GM12873 (cell line): ENCODE measurements at regions not wholly inside any gene's neighbourhood (a gene's known extent, or its start where the extent isn't known, plus 50 kb on each side); places are given as distances from the start of the nearest gene placed in this dataset.

Experiments used
- CTCF ChIP-seq: IDR thresholded peaks from 2 replicates; pipeline ENCODE4 v1.5.1; 2012; ENCODE audit warnings: low read depth, mild to moderate bottlenecking, moderate library complexity, low read length, control low read depth; ENCODE audit not compliant: insufficient read depth; ENCODE audit errors: missing control alignments

GRCh38 chr18:55102958-55103456 is 143.7 kb upstream of the CCDC68 start:
- no peak for TF ChIP-seq CTCF

DNA sequence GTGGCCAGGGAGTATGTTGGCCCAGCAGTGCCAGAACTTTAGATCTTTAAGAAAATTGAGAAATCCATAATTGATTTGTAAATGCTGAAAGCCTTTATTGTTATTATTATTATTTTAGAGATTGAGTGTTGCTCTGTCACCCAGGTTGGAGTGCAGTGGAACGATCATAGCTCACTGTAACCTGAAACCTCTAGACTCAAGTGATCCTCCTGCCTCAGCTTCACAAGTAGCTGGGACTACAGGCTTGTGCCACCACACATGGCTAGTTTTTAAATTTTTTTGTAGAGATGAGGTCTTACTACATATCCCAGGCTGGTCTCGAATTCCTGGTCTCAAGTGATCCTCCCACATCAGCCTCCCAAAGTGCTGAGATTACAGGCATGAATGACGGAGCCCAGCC is 143.2 kb upstream of the CCDC68 start:
- TF ChIP-seq CTCF = no peak

DNA sequence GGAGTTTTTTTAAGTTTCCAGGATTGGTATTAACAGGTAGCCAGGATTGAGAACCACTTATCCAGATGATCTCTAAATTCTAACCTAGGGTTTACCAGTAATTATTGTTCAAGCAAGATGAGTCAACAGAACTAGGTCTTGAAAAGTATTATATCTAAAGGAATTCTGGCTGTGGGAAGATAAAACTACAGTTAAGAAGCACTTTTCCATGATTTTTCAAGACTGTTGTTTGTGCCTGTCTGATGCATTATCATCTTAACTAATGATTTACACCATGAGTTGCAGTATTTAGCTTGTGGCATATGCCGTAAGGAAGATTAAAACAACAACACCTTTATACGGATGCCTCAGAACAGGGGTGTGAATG is 142.2 kb upstream of the CCDC68 start:
- no peak for TF ChIP-seq CTCF

DNA sequence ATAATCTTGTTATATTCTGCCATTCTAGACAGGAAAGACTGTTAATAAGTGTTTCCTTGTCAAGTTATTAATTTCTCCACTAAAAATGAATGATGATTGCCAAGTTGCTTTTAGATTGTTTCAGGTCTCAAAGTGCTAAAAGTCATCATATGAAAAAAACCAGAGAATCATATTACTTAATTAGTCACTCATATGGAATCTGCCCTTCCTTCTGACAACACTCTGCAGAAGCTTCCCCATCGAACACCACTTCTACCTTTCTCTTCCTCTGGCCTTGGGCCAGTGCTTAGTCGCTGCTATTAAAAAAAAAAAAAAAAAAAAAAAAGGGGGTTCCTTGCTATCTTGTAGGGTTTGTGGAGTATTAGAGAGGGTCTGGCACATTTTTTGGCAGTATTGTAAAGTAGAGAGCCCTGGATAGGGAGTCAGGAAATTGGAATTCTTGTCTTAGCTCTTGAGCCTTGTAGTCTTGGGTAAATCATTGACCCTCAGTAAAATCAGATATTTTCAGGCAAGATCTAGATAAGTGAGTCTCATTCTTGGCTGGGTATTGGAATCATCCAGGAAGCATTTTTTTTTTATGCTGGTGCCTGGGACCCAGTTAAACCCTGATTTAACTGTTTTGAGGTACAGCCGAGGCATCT is 141.7 kb upstream of the CCDC68 start:
- TF ChIP-seq CTCF = no peak

DNA sequence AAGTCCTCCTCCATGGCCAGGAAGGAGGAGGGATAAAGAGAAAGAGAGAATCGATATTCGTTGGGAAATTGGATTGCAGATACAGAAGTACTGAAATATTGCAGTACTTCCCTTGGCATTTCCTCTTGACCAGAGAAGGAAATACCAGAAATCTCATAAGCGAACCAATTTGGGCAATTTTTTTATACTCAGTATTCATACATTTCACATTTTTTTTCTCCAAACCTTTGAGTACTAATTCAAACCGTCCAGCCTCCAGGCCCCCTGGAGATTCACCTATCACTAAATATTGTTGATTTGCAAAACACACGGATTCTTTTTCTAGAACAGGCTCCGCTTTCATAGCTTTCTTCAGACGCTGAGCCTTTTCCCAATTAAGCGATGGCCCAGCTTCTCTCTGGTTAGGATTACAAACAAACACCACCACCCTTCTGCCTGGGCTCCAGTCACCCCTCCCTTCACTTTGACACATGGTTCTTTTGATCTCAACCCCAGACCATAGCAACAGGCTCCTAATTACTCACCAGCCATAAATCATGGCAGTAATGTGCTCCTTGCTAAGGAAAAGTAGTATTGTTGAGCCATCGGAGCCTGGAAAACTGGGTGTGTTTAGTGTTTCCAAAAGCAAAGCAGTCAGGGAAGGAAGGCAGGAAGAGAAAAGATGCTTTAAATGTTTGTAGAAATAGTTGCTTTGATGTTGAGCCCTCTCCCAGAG is 138.4 kb upstream of the CCDC68 start:
- TF ChIP-seq CTCF = no peak

- TF ChIP-seq CTCF = peak; percentile 54
Observed at GRCh38 chr18:55096263-55096951, 137.1 kb upstream of the CCDC68 start.

DNA sequence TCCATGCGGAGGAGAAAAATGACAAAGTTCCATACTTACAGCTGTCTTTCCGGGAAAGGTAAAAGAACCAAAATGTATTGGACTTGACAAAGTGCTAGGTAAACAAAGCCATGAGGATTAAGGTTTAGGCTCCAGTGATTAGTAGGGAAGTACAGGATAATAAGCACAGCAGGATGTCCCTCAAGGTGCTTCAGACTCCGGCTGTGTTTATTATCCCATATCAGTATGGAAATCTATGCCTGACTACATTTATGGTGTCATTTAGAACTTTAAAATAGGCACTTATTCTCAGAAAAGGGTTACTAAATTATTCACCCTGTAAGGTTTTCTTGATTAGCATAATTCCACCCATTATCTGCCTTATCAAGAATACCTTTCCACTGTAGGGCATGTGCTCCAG is 136.3 kb upstream of the CCDC68 start:
- no peak for TF ChIP-seq CTCF
